ENCODE measurements at regions not wholly inside any gene's neighbourhood (a gene's known extent, or its start where the extent isn't known, plus 50 kb on each side); places are given as distances from the start of the nearest gene placed in this dataset.

DNA sequence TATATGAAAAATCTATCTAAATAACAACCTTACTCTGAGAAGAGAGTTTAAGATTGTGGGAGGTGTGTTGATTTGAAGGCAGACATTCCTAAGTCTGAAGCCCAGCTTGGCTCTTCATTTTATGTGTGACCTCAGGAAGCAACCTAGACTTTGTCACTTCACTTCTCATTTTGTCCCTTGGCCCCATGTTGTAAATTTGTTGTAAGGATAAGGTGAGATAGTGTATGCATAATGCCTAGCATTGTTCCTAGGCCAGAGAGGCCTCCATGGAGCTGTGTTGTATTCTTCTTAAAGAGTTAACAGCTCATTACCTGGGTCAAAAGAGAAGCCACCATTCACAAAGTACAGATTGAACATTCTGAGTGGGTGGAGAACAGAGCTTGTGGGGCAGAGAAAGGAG is 1084.4 kb upstream of the SLIT2 start:
- TF ChIP-seq CTCF (IDR thresholded peaks at IDR 0.05 in 4 of 5, conservative IDR thresholded peaks at IDR 0.05 in 1 of 5) = no peak
- no peak for TF ChIP-seq POLR2A (IDR thresholded peaks at IDR 0.05)

Measured in gastrocnemius medialis (tissue), 4 donors.